ENCODE measurements at regions not wholly inside any gene's neighbourhood (a gene's known extent, or its start where the extent isn't known, plus 50 kb on each side); places are given as distances from the start of the nearest gene placed in this dataset.

GRCh38 chr18:78378983-78379382 is 600.6 kb upstream of the SALL3 start:
- in situ Hi-C loops (cut with MboI; ENCODE audit: low sequenced_read_pairs): no loop called here

DNA sequence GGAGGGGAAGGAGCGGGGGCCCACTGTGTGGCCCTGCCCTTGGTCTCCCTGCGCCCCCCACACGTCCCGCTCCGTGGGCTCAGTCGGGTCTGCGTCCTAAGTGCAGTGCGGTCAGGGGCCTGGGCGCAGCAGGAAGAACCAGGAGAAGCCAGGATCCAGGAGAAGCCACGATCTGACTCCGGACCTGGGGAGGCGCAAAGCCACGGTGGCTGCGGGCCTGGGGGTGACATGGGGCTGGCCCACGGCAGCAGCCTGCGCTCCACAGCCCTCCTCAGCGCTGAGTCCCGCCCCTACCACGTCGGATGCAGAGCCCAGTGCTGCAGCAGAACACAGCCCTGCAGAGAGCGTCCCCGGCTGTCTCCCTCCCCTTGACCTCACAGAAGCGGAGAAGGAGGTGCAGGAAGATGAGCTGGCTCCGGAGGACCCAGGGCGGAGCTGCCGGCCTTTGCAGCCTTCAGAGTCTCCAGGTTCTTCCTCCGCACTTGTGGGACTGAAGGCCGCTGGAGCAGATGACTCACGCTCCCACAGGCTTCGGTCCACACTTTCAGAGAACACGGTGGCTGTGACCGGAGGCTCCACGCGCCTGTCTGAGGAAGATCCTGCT is 589.2 kb upstream of the SALL3 start:
- in situ Hi-C loops (cut with MboI; ENCODE audit: low sequenced_read_pairs): no loop called here

DNA sequence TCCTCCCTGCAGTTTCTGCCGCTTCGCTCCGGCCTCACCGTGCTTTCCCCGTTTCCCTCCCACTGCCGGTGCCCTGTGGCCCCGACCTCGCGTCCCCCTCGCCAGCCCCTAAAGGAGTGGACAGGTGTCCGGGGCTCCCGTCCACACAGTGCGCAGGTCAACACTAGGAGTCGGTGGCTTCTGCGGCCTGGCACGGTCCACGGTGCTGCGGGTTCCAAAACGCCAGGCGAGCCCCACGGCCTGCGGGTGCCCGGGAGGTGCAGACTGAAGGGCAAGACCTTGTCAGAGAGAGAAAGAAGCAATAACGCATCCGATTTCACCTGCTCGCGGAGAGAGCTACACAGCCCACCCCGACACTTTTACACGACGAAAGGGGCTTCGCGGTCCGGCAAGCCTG is 588.7 kb upstream of the SALL3 start:
- in situ Hi-C loops (cut with MboI; ENCODE audit: low sequenced_read_pairs): no loop called here

DNA sequence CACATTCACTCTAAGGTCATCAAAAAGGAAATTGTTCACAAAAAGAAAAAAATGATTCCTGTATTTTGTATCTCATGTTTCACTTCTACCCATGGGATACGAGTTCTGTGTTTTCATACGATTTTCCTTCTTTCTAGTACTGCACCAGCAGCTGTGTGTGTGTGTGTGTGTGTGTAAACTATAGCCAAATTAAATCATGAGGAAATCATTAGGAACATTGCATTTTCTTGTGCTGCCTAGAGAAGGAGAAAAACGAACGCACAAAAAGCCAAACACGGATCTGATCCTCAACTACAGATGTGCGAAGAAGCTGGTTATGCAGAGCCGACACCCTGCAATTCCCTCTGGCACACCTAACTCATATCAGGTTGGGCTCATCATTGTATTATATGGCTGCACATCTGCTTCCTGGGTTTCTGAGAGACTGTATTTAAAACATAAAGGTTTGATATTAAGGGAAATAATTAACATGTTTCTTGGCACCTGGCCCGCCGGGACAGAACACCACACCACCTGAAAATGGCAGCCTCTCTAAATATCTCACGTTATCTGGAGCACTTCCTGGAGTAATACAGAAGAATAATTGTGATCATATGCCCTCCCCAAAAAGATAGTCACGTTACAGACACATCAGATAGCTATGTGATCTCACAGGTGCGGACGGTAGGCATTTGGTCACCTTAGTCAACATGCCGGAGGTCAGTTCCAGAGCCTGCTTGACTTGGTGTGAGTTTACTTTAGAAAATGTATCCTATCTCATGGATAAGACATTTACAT is 586.3 kb upstream of the SALL3 start:
- in situ Hi-C loops (cut with MboI; ENCODE audit: low sequenced_read_pairs): no loop called here

DNA sequence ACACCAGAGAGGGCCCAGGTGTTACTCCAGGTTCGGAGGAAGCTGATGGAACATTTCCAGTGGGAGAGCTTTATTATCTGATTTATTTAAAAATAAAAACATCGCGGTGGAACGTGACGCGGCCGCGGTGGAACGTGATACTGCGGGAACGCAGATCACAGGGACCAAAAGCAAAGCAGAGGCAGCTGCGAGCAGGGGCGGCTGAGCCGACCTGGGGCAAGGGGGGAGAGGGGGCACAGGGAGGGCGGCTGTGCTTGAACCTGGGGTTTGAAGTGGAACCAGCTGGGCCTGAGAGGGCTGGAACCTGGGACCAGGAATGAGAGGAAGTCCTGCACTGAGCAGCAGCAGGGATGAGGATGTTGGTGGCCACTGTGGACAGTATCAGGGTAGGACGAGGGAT is 583.5 kb upstream of the SALL3 start:
- in situ Hi-C loops (cut with MboI; ENCODE audit: low sequenced_read_pairs): no loop called here

- in situ Hi-C loops (cut with MboI; ENCODE audit: low sequenced_read_pairs): no loop called here
Observed at GRCh38 chr18:78396756-78397155, 582.9 kb upstream of the SALL3 start.

- in situ Hi-C loops (cut with MboI; ENCODE audit: low sequenced_read_pairs): no loop called here
Observed at GRCh38 chr18:78399992-78400503, 579.6 kb upstream of the SALL3 start.

DNA sequence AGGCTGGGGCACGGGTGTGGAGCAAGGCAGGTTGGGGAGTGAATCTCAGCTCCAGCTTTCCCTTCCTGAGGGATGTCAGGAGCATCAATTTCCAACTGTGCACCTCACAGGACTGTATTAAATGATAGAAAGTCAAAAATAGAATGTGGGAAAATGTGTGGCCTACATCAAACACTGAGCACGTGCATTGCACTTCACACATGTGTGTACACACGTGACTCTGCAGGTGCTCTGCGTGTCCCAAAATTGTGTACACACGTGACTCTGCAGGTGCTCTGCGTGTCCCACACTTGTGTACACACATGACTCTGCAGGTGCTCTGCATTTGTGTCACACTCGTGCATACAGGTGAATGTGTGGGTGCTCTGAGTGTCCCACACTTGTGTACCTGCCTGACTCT is 577.2 kb upstream of the SALL3 start:
- in situ Hi-C loops (cut with MboI; ENCODE audit: low sequenced_read_pairs): no loop called here

DNA sequence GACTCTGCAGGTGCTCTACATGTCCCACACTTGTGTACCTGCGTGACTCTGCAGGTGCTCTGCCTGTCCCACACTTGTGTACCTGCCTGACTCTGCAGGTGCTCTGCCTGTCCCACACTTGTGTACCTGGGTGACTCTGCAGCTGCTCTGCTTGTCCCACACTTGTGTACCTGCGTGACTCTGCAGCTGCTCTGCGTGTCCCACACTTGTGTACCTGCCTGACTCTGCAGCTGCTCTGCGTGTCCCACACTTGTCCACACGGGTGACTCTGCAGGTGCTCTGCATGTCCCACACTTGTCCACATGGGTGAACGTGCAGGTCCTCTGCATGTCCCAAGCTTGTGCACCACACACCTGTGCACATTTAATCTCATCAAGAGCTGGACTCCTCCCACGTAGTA is 576.7 kb upstream of the SALL3 start:
- in situ Hi-C loops (cut with MboI; ENCODE audit: low sequenced_read_pairs): no loop called here

DNA sequence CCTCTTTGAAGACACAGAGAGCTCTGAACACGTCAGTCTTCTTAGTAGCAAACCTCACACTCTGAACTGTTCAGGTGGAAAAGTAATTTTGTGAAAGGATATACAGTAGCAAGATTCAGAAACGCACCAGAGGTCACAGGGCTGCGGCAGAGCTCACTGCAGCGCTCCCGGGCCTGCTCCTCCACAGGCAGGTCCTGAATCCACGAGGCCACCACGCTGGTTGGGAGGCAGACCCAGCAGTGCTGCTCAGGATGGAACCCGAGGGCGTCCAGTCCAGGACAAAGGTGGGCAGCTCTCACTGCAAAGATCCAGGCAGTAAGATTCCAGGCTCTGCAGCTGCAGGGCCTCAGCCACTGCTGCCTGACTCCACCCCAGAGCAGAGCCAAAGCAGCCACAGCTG is 576.2 kb upstream of the SALL3 start:
- in situ Hi-C loops (cut with MboI; ENCODE audit: low sequenced_read_pairs): no loop called here

- in situ Hi-C loops (cut with MboI; ENCODE audit: low sequenced_read_pairs): no loop called here
Observed at GRCh38 chr18:78405763-78406162, 573.9 kb upstream of the SALL3 start.

GRCh38 chr18:78406743-78407465 is 572.7 kb upstream of the SALL3 start:
- in situ Hi-C loops (cut with MboI; ENCODE audit: low sequenced_read_pairs): no loop called here

DNA sequence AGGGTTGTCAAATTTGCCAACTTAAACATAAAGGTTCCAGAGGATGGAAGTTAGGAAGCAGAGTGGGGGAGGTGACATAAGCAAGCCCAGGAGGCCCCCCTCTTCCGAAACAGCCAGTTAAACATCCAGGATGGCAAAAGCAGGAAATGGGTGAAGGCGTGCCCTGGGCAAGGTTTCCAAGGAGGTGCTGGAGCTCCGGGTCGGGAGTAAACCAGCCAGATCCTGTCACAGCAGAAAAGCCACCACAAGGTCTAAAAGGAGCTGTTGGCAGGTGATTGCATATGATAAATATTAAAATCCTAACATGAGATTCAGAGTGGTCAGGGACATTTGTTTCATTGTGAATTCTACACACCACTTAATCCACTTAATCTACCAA is 572.2 kb upstream of the SALL3 start:
- in situ Hi-C loops (cut with MboI; ENCODE audit: low sequenced_read_pairs): no loop called here

- in situ Hi-C loops (cut with MboI; ENCODE audit: low sequenced_read_pairs): no loop called here
Observed at GRCh38 chr18:78408623-78409022, 571.0 kb upstream of the SALL3 start.

DNA sequence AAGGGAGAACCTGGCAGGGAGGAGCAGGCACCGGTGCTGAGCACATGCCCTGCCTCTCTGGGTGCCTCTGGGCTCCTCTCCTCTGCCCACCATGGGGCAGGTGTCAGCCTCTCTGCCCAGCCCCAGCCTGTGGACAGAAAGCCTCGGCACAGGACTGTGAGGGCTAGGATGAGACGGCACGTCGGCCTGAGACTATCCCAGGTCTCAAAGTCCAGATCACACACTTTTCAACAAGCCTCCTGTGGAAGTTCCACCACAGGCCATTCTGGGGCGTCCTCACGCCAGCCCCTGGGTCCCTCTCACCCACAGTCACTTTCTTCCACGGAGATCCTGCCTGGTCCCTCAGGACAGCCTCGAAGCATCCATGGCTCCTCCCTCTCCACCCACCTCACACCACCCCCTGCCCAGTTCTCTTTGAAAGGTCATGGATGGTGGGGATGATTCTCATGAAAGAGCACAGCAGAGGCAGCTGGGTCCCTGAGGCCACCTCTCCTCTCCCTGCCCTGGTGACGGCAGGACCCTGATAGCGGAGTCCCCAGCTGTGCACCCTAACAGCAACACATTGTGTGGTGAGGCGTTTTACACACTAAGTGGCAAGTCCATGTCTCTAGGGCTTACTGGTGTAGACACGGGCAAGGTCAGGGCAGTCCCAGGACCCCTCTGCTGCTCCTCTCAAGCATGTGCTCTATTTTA is 569.4 kb upstream of the SALL3 start:
- in situ Hi-C loops (cut with MboI; ENCODE audit: low sequenced_read_pairs): no loop called here

DNA sequence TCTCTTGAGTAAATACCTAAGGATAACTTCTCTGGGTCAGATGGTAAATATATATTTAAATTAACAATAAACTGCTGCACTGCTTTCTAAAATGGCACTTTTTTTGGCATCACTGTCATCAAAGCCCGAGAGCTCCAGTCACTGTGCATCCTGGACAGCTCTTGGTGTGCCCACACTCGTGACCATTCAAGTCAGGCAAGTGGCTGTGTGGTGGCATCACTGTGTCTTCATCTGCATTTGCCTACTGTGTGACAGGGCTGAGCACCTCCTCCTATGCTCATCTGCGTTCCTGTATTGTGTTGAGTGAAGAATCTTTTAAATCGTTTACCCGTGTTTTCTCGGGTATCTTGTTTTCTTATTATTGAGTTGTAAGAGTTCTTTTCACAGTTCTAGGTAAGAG is 568.1 kb upstream of the SALL3 start:
- in situ Hi-C loops (cut with MboI; ENCODE audit: low sequenced_read_pairs): no loop called here

DNA sequence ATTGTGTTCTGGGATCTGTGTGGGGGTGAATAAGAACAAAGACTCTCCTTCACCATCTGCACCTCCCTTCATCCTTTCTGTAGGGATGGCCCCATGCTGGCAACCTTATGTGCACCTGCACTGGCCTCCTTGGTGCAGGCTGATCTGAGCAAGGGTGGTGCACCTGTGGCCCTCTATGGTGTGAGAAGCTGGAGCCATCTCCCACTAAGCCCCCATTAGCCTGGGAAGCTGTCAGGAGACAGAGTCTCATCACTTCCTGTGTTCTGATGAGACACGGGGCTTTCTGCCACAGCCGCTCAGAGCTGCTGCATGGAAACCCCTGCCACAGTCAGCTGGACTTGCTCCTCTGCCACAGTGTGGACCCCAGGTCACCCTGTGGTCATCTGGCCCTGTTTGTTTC is 565.3 kb upstream of the SALL3 start:
- in situ Hi-C loops (cut with MboI; ENCODE audit: low sequenced_read_pairs): no loop called here

GRCh38 chr18:78416853-78417252 is 562.8 kb upstream of the SALL3 start:
- in situ Hi-C loops (cut with MboI; ENCODE audit: low sequenced_read_pairs): no loop called here

- in situ Hi-C loops (cut with MboI; ENCODE audit: low sequenced_read_pairs): no loop called here
Observed at GRCh38 chr18:78418379-78418778, 561.2 kb upstream of the SALL3 start.

GRCh38 chr18:78419171-78419570 is 560.4 kb upstream of the SALL3 start:
- in situ Hi-C loops (cut with MboI; ENCODE audit: low sequenced_read_pairs): no loop called here

- in situ Hi-C loops (cut with MboI; ENCODE audit: low sequenced_read_pairs): no loop called here
Observed at GRCh38 chr18:78420116-78420515, 559.5 kb upstream of the SALL3 start.

Data from HL-60/S4 treated with phorbol 12-myristate 13-acetate at 8.2 ng/mL for 4 days and 3 days (cell line).